ENCODE measurements at regions not wholly inside any gene's neighbourhood (a gene's known extent, or its start where the extent isn't known, plus 50 kb on each side); places are given as distances from the start of the nearest gene placed in this dataset.
"Not testable (repeated sequence)": the region's sequence is repeated elsewhere in the genome, so short reads cannot be mapped to it uniquely, and the experiment has no call there.

DNA sequence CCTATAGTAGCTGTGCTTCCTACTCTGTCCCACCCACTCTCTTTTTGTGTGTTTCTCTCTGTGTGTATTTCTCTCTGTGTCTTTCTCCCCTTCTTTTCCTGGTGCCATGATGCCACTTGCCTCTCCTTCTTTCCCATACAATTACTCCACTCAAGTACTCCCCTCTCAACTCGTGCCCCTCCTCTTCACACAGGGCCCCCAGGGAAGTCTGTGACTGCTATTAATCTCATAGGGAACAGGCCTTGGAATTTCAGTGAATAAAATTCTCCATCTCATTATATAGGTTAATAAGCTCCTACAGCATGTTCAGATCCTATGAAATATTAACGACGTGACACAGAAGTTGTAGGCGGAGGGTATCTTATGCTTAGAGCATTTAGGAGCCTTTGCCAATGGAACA lies 205.9 kb upstream of the EPHA4 start:
- in situ Hi-C loops (cut with MboI; ENCODE audit: low sequenced_read_pairs), result no loop called here

DNA sequence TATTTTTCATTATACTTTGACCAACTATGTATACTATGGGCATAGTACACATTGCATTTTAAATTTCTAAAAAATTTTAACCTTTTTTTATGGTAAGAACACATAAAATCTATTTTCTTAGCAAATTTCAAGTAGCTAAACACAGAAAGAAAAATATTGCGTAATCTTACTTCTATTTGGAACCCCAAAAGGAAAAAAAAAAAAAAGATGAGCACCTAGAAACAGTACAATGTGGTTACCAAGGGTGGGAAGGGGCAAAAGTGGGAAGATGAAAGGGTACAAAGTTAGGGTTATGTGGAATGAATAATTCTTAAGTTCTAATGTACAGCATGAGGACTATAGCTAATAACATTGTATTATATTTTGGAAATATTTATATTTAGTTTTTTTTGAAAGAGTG lies 205.0 kb upstream of the EPHA4 start:
- in situ Hi-C loops (cut with MboI; ENCODE audit: low sequenced_read_pairs), result no loop called here

DNA sequence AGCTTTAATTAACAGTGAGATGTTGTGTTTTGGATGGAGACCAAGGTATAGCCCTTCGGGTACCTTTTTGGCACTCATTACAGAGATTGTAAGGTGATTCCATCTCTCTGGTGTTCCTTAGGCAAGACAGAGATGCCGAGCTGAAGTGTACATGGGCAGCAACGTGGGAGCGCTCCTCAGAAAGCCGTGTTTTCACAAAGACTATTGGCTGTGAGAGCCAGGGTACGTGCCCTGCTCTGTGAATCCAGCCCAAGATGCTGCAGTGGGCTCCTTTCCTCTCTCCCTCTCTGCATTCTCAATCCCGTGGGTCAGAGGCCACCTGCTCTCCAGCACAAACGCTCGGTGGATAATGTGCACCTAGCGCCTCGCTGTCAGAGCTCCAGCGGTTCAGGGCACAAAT lies 203.0 kb upstream of the EPHA4 start:
- in situ Hi-C loops (cut with MboI; ENCODE audit: low sequenced_read_pairs), result no loop called here

DNA sequence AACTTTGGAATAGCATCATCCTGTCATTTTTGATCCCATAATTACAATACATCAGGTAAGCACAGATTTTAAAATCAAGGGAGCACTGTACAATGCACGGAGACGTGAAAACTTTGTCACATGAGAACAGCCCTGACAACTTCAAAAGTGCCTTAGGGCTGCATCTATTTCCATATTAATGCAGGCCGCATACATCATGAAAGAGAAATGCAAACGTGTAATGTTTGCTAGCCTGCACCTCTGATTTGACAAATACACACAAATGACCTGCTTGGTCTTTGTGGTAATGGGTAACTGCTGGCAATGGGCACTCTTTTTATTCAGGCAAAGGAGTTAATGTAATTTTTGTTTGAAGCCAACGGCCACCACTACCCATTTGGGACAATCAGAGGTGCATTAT lies 202.0 kb upstream of the EPHA4 start:
- in situ Hi-C loops (cut with MboI; ENCODE audit: low sequenced_read_pairs), result no loop called here

DNA sequence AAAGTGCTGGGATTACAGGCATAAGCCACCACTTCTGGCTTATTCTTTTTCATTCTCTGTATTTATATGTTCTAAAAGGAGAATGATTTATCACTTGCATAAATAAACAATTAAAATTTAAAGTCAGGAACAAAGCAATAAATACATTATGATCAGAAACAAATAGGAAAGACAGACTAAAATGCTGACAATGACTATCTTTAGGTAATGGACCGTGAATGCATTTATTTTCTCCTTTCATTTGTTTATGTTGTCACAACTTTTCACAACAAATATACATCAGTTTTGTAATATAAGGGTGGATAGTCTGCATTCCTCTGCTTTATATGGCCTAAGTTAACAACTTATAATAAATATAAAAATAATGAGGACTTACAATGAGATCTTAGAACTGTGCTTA lies 199.2 kb upstream of the EPHA4 start:
- in situ Hi-C loops (cut with MboI; ENCODE audit: low sequenced_read_pairs), result no loop called here

DNA sequence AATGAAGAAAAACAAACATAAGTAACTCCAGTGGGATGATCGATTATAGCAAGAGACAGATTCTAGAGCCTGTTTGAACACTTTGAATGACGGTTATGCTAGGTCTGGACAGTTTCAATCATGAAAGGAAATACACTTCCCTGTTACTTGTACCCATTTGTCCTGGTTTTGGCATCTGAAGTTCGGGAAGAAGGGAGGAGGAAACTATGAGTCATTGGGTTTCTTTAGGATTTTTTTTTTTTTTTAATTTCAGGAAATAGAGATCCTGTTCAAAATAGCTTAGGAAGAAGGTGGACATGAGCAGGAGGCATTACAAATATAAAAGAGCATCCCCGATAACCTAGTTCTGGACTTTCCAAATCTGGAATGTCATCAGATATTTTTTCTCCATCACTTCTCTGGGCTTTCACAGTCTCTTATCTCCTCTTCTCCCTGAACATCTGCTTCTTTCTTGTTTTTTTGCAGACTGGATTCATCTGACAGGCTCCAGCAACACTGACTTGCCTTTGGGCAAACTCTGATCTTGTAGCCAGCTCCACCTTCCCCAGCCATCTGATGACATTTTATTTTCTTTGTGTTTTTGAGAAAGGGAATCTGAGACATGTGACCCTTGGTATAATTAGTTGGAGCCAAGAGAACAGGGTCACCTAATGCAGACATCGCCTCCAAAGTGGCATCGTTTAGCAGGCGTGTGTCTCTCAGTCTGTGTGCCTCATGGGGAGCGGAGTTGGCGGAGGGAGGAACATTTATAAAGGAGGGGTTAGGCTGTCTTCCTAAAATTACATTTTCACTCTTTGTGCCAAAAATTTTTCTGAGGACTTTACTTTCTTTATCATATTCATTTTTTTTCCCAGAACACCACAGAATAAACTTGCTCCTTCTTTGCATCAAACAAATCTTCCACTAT lies 195.3 kb upstream of the EPHA4 start:
- in situ Hi-C loops (cut with MboI; ENCODE audit: low sequenced_read_pairs), result no loop called here

DNA sequence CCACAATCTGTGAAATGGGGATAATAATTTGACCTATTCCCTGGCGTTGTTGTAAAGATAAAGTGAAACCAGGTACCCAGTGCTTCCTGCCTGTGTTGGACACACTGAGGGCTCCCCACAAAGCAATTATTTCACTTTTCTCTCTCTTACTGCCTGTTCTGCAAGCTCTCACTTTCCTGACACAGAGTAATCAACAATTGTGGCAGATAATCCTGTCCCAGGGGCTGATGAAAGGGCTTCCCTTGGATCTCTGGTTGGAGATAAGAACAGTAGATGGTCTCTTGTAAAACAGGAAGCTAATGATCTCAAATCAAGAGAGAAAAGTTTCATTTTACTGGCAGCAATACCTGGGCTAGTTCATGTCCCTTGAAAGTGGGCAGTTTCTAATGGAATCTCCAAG lies 190.4 kb upstream of the EPHA4 start:
- in situ Hi-C loops (cut with MboI; ENCODE audit: low sequenced_read_pairs), result no loop called here

DNA sequence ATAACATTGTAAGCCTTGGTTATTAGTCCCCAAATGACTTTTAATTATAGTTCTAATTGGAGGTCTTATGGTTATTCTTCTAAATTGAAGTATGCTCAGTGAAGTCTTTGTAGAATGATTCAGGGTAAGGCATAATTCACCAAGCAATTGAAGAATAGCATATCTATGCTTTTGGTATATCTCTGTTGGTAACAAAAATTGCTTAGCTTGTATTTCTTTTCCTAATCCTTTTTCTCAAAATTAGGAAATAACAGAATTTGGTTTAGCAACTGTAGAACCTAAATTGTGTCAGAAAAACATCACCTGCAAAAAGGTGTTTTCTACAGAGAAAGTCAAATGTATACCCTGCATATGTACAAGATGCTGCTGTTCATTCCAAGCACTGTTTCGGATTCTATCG lies 189.2 kb upstream of the EPHA4 start:
- in situ Hi-C loops (cut with MboI; ENCODE audit: low sequenced_read_pairs), result no loop called here

DNA sequence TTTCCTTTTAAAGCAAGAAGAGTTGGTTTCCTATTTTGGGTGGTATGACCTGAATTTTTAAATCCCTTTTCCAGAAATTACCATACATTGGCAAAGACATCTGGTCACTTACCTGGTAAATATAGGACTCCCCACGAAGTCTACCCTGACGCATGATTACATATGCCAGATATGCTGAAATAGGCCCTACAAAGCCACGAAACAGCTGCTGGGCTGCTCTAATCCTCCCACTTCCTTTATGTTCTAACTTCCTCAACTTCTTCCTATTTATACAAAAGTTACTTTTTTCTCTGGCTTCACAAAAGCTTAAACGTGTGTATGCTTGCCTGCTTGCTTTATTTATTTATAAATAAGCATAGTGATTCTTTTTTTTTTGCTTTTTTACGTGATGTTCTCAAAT lies 186.0 kb upstream of the EPHA4 start:
- in situ Hi-C loops (cut with MboI; ENCODE audit: low sequenced_read_pairs), result no loop called here

DNA sequence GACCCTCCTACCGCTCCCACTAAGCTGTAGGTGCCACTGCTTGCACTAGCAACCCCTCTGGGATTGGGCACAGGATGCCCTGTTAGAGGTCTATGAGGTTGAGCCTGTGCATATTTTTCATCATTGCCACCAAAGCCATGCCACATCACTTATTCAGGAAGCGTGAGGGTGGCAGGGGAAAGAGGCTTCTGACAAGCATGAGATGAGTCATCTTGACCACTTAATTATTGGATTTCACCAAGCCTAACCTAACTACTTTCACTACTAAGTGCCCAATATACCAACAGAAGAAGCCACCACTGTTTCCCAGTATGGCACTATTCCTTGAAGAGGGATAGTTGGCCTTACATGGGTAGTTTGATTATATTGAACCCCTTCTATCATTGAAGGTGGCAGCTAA lies 181.3 kb upstream of the EPHA4 start:
- in situ Hi-C loops (cut with MboI; ENCODE audit: low sequenced_read_pairs), result no loop called here

DNA sequence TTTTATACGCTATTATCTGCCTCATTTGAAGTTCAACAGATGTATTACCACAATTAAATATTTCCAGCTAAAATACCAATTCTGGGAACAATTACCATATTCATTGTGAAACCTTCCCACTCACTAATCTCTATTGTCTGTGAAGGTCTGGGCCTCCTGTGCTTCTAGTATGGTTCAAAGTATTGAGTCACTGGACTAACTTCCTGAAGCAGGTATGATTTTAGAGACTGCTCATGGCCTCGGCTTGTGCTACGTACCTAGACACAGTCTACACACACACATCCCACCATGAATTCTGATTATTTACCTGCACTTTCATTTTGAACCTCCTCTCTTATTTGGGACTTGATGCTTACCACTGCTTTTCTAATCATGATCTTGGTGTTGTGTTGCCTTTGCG lies 180.7 kb upstream of the EPHA4 start:
- in situ Hi-C loops (cut with MboI; ENCODE audit: low sequenced_read_pairs), result no loop called here

DNA sequence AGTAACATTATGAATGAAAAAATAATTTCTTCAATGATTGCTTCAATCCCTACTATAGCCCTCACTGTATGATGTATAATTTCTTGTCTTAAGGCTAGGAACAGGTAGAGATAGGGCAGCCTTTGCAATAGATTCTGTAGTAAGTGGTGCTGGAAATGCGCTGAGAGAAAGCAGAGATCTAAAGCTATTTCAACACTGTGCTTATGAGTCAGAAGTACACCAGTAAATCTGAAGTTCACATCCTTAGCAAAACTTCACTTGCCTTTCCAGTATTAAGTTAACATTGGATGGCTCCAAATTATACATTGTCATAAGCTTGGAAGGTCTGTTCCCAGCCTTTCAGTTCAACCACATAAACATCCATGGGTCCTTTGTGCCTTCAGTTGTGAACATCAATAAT lies 178.2 kb upstream of the EPHA4 start:
- in situ Hi-C loops (cut with MboI; ENCODE audit: low sequenced_read_pairs), result no loop called here

DNA sequence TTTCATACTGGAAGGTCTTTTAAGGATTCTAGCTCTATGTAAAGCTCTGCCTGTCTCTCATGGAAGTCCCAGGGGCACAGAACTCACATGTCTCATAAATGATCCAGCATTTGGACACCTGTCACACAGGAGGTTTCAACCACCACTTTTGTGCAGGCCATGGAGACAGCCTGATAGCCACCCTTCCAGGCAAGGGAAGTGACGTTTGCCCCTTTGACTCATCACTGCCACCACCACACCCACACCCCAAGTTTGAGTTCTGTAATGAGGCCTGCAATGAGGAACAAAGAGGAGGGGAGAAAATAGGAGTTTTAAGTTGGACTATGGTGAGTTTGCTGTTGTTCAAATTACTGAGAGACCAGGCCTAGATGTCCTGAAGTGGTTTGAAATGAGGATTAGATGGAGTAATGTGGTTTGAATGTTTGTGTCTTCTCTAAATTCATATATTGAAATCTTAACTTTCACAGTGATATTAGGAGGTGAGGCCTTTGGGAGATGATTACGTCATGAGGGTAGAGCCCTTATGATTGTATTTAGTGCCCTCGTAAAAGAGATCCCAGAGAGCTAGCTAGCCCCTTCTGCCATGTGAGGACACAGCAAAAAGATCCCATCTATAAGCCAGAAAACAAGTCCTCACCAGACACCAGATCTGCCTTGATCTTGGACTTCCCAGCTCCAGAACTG lies 175.3 kb upstream of the EPHA4 start:
- in situ Hi-C loops (cut with MboI; ENCODE audit: low sequenced_read_pairs), result no loop called here

DNA sequence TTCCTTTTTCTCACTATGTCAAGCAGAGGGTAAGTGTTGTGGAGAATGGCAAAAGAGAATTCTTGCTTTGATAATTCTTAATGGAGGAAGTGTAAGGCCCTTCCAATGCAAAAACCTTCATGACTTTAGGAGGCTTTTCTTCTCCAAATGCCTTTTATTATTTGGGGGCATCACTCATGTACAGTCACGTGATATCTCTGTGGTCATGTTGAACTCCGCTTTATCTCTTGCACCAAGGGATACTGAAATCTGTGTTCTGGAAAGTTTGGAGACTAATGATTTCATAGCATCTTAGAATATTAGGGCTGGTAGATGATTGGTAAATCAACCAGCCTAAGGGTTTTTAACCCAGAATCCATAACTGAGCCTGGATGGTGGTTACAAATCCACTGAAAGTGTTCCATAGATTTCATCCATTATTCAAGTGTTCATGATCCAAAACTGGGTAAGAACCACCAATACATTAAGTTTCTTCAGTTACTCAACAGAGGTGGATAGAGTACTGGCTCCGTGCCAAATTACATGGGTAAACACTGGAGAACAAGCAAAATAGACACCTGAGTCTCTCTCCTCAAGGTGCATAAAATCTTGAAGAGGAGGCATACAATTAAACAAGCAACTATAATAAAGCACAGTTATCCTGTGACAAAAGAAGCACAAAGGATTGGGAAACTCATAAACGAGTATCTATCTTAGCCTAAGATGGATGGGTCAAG lies 169.6 kb upstream of the EPHA4 start:
- in situ Hi-C loops (cut with MboI; ENCODE audit: low sequenced_read_pairs), result no loop called here

DNA sequence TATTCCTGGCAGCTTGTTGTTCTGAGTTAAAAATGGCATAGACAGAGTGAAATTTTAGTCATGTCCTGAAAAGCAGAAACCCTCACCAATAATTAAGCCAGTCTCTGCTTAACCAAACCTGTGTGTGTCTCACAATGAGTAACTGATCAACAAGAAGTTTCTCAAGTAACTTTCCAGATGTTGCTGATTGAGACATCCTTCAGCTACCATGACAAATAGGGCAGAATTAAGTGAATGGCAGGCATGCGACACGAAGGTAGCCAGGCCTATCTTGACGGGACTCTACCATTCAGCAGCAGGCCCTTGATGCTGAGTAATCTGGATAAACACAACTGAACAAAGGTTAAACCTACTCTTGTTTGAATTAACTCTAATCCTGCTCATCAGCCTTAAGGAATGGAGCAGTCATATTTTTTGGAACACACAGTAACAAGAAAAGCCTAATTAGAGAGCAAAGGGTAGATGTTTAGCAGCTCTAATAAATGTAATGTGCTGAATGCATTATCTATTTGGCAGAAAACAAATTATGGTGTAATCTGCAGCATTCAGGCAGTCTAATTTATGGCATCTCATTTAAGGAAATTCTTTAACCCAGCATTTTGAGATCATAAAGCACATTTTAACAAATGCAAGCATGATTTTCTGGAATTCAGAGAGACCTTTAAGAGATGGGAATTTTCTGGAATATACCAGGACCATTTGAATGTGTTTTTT lies 159.5 kb upstream of the EPHA4 start:
- in situ Hi-C loops (cut with MboI; ENCODE audit: low sequenced_read_pairs), result no loop called here

DNA sequence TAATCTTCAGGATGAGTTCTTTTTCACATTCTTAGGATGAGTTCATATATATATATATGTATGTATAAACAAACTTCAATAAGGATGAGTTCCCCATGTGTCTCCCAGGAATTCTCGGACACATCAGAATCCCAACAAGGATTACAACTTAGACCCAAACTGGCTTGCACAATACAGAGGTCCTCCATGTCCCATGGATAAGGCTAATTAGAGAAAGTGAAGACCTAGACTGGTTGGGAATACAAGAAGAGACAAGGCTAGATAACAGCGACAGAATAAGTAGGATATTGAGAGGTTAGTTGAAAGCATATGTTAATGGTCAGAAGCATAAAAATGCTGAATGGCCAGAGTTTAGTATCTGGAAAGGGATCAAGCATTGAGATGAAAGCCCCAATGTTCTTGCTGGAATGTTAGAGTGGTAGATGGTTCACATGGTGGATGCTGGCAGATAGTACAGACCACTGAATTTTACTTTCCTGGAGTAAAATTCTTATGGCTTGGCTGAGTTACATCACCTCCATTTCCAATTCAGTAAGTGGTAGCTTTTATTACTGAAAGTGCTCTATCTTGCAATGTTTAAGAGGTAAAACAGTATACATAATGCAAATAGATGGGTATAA lies 154.9 kb upstream of the EPHA4 start:
- in situ Hi-C loops (cut with MboI; ENCODE audit: low sequenced_read_pairs), result no loop called here

DNA sequence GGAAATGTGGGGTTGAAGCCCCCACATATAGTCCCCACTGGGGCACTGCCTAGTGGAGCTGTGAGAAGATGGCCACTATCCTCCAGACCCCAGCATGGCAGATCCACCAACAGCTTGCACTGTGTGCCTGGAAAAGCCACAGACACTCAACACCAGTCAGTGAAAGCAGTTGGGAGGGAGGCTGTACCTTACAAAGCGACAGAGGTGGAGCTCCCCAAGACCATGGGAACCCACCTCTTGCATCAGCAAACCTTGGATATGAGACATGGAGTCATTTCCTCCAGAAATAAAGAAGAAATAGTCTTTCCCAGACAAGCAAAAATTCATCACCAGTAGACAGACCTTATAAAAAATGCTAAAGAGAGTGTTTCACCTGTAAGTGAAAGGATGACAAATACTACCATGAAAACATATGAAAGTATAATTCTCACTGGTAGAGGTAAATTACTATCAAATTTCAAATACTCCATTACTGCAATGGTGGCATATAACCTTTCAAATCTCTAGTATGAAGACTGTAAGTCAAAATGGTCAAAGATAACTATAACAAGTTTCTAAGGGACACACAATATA lies 152.6 kb upstream of the EPHA4 start:
- in situ Hi-C loops (cut with MboI; ENCODE audit: low sequenced_read_pairs), result no loop called here

DNA sequence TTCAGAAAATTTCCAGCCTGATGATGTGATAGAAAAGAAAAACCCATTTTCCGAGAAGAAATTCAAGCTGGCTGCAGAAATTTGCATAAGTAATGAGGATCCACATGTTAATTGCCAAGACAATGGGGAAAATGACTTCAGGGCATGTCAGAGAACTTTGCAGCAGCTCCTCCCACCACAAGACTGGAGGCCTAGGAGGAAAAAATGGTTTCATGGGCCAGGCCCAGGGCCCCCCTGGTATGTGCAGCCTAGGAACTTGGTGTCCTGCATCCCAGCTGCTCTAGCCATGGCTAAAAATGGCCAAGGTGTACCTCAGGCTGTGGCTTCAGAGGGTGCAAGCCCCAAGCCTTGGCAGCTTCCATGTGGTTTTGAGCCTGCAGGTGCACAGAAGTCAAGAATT lies 152.0 kb upstream of the EPHA4 start:
- in situ Hi-C loops (cut with MboI; ENCODE audit: low sequenced_read_pairs), result not testable (repeated sequence)

DNA sequence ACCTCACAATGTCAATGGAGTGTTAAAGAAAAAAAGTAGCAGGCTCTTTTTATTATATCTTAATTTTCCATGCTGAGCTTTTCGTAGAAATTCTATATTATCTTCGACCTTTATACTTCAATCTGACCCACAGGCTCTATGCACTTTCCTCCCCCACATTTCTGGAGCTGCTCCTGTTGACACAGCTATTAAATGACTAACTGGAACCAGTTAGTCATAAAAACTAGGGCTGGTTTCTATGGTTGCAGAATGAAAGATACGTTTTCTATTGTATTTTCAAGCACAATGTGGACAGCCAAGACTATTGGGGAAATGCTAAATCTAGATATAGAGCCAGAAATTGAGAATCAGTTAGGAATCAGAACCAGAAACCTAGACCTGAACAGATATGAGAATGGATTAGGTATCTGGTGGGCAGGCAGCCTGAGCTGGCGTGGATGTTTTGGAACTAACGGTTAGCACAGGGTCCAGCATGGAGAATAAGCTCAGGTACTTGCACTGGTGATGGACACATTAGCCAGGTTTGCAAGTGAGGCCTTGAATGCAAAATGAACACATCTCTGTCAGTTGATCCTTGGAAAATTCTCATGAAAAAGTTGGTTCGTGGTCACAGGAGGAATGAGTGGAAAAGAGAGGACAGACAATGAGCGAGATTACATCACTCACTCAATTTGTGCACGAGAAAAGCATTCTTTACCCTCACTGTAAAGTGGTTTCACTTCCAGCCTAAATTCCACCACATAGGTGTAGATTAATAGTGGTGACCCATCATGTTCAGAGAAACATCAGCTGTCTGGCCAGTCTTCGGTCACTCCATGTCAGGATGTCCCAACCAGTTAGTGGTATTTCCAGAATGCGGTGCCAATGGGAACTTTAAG lies 144.6 kb upstream of the EPHA4 start:
- in situ Hi-C loops (cut with MboI; ENCODE audit: low sequenced_read_pairs), result no loop called here
